PFSK-1 (cell line): ENCODE measurements at regions not wholly inside any gene's neighbourhood (a gene's known extent, or its start where the extent isn't known, plus 50 kb on each side); places are given as distances from the start of the nearest gene placed in this dataset.

Experiments used
- POLR2AphosphoS5 ChIP-seq: IDR thresholded peaks from 2 replicates; pipeline ENCODE4 v1.6.1; 2012; ENCODE audit warnings: low read depth, mild to moderate bottlenecking, control low read depth, low read length, moderate library complexity
- SIN3A ChIP-seq: IDR thresholded peaks from 2 replicates; pipeline ENCODE4 v1.6.1; 2012; ENCODE audit warnings: mild to moderate bottlenecking, low read length, moderate library complexity, borderline replicate concordance; ENCODE audit not compliant: insufficient read depth
- TAF1 ChIP-seq: IDR thresholded peaks from 2 replicates; pipeline ENCODE4 v1.6.1; 2012; ENCODE audit warnings: low read length, control low read depth, borderline replicate concordance; ENCODE audit not compliant: insufficient read depth
- TF ChIP-seq, protein P1 (sequence below), 2 experiments: IDR thresholded peaks; 2 replicates each; pipeline versions ENCODE4 v1.6.1 to v1.8.0; 2011 to 2012; ENCODE audit warnings: low read depth in 2 of 2, low read length in 2 of 2, control low read depth in 1 of 2, inconsistent platforms in 1 of 2, mild to moderate bottlenecking in 1 of 2, moderate library complexity in 1 of 2; ENCODE audit not compliant: insufficient read depth in 1 of 2

DNA sequence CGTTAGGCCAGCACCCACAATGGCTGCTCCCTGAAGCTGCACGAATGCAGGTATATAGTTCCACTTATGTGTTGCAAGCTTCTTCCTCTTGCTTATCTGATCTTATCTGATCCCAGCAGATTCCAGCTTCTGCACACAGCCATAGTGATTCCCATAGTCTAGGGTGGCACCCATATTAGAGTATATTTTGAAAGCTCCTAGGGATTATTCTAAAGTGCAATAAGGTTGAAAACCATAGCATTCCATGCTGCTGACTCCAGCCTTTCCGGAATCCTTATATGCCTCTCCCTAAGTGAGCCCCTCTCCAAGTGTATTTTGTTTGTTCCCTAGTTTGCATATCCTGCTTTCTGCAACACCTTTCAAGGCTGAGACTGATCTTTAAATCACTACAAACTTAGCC, 432.0 kb downstream of the SETD4 start:
- TF ChIP-seq POLR2AphosphoS5 (no peak), TAF1 (no peak), SIN3A (no peak)
- TF ChIP-seq, protein P1, sequence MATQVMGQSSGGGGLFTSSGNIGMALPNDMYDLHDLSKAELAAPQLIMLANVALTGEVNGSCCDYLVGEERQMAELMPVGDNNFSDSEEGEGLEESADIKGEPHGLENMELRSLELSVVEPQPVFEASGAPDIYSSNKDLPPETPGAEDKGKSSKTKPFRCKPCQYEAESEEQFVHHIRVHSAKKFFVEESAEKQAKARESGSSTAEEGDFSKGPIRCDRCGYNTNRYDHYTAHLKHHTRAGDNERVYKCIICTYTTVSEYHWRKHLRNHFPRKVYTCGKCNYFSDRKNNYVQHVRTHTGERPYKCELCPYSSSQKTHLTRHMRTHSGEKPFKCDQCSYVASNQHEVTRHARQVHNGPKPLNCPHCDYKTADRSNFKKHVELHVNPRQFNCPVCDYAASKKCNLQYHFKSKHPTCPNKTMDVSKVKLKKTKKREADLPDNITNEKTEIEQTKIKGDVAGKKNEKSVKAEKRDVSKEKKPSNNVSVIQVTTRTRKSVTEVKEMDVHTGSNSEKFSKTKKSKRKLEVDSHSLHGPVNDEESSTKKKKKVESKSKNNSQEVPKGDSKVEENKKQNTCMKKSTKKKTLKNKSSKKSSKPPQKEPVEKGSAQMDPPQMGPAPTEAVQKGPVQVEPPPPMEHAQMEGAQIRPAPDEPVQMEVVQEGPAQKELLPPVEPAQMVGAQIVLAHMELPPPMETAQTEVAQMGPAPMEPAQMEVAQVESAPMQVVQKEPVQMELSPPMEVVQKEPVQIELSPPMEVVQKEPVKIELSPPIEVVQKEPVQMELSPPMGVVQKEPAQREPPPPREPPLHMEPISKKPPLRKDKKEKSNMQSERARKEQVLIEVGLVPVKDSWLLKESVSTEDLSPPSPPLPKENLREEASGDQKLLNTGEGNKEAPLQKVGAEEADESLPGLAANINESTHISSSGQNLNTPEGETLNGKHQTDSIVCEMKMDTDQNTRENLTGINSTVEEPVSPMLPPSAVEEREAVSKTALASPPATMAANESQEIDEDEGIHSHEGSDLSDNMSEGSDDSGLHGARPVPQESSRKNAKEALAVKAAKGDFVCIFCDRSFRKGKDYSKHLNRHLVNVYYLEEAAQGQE (IDR thresholded peaks at IDR 0.05; ENCODE audit: insufficient read depth in 1 of 2, low read depth in 2 of 2, low read length in 2 of 2): no peak
